ENCODE measurements at regions not wholly inside any gene's neighbourhood (a gene's known extent, or its start where the extent isn't known, plus 50 kb on each side); places are given as distances from the start of the nearest gene placed in this dataset.
A peak's percentile ranks its signal among the peaks of the same experiment; 100 is the strongest.

DNA sequence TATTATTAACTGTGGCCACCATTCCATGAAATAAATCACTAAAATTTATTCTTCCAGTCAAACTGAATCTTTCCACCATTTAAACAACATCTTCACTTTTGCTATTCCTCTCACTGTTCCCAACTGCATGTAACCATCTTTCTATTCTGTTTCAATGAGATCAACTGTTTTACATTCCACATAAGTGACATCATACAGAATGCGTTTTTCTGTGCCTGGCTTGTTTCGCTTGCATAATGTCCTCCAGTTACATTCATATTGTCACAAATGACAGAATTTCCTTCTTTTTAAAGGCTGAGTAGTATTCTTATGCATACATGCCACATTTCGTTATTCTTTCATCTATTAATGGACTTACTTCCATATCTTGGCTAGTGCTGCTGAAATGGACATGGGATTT, 738.2 kb downstream of the SEMA5A start:
- Histone ChIP-seq H3K36me3 (ENCODE audit: control insufficient read depth in 4 of 4, insufficient read depth in 4 of 4, low read length in 4 of 4) (no peaks in the 10 kb centered on the region), H3K9me3 (ENCODE audit: control insufficient read depth in 4 of 4, insufficient read depth in 3 of 4, low read length in 3 of 4) (peaks cover 0 to 5% (median 4%) of the 10 kb centered on the region in 4 donors), H3K4me1 (ENCODE audit: control insufficient read depth in 5 of 5, insufficient read depth in 5 of 5, low read length in 5 of 5) (no peaks in the 10 kb centered on the region), H3K27me3 (ENCODE audit: control insufficient read depth in 3 of 3, insufficient read depth in 3 of 3, low read length in 2 of 3) (no peaks in the 10 kb centered on the region), H3K9ac (ENCODE audit: insufficient read depth in 1 of 2, low read length in 2 of 2) (no peak overlapping the region), H3K27ac (ENCODE audit: low read depth in 1 of 2, low read length in 1 of 2) (no peak overlapping the region), H3K4me3 (no peak overlapping the region)
- DNase-seq (no peak), ATAC-seq (ENCODE audit: insufficient read depth, low FRiP score) (no peak)
- TF ChIP-seq, protein P1, sequence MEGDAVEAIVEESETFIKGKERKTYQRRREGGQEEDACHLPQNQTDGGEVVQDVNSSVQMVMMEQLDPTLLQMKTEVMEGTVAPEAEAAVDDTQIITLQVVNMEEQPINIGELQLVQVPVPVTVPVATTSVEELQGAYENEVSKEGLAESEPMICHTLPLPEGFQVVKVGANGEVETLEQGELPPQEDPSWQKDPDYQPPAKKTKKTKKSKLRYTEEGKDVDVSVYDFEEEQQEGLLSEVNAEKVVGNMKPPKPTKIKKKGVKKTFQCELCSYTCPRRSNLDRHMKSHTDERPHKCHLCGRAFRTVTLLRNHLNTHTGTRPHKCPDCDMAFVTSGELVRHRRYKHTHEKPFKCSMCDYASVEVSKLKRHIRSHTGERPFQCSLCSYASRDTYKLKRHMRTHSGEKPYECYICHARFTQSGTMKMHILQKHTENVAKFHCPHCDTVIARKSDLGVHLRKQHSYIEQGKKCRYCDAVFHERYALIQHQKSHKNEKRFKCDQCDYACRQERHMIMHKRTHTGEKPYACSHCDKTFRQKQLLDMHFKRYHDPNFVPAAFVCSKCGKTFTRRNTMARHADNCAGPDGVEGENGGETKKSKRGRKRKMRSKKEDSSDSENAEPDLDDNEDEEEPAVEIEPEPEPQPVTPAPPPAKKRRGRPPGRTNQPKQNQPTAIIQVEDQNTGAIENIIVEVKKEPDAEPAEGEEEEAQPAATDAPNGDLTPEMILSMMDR (IDR thresholded peaks at IDR 0.05; ENCODE audit: control extremely low read depth, extremely low read depth) = no peak
- 41 to 55% methylated on average over 3 of the region's 3 CpGs for WGBS, 2 donors

DNA sequence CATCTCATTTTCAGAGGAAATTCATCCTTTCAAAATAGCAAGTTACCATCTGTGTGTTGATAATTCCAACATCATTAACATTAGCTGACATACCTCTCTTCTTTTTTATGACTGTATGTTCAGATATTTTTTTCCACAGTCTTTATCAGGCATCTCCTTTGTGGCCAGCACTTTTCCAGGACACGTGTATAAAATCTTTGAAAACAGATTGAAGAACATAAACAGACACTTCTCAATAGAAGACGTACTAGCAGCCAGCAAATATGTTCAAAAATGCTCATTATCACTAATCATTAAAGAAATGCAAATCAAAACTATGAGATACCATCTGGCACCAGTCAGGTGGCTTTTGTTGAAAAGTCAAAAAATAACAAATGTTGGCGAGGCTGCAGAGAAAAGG, 734.3 kb downstream of the SEMA5A start:
- ATAC-seq (ENCODE audit: insufficient read depth, low FRiP score) = no peak
- Histone ChIP-seq H3K27ac (ENCODE audit: low read depth in 1 of 2, low read length in 1 of 2) (no peak overlapping the region), H3K9ac (ENCODE audit: insufficient read depth in 1 of 2, low read length in 2 of 2) (no peak overlapping the region), H3K36me3 (ENCODE audit: control insufficient read depth in 4 of 4, insufficient read depth in 4 of 4, low read length in 4 of 4) (no peaks in the 10 kb centered on the region), H3K9me3 (ENCODE audit: control insufficient read depth in 4 of 4, insufficient read depth in 3 of 4, low read length in 3 of 4) (peaks cover 0 to 7% (median 0%) of the 10 kb centered on the region in 4 donors), H3K4me3 (no peak overlapping the region), H3K27me3 (ENCODE audit: control insufficient read depth in 3 of 3, insufficient read depth in 3 of 3, low read length in 2 of 3) (no peaks in the 10 kb centered on the region), H3K4me1 (ENCODE audit: control insufficient read depth in 5 of 5, insufficient read depth in 5 of 5, low read length in 5 of 5) (no peaks in the 10 kb centered on the region)
- WGBS, 2 donors = 62 to 75% methylated on average over 3 of the region's 3 CpGs
- DNase-seq = no peak
- TF ChIP-seq, protein P1 (IDR thresholded peaks at IDR 0.05; ENCODE audit: control extremely low read depth, extremely low read depth) = no peak

DNA sequence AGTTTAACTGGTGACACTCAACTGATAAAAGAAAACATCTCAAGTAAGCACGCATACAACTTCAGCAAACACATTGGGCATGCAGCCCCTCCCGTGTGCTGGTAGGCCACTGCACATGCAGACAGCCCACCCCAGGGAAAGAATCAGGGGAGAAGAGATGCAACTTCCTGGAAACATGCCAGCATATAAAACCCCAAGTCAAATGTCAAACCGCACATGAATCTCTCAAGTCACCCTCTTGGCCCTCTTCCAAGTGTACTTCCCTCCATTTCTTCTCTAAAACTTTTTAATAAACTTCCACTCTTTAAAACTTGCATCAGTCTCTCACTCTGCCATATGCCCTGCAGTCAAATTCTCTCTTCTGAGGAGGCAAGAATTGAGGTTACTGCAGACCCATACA, 732.7 kb downstream of the SEMA5A start:
- TF ChIP-seq, protein P1 (IDR thresholded peaks at IDR 0.05; ENCODE audit: control extremely low read depth, extremely low read depth) = no peak
- no peaks in the 10 kb centered on the region for H3K27me3 ChIP-seq (ENCODE audit: control insufficient read depth in 3 of 3, insufficient read depth in 3 of 3, low read length in 2 of 3)
- H3K9me3 ChIP-seq (ENCODE audit: control insufficient read depth in 4 of 4, insufficient read depth in 3 of 4, low read length in 3 of 4) = peaks cover 0 to 7% (median 0%) of the 10 kb centered on the region in 4 donors
- H3K36me3 ChIP-seq (ENCODE audit: control insufficient read depth in 4 of 4, insufficient read depth in 4 of 4, low read length in 4 of 4) = no peaks in the 10 kb centered on the region
- ATAC-seq (ENCODE audit: insufficient read depth, low FRiP score) (no peak), DNase-seq (peak in 1 of 3 donors; percentile 4)
- H3K4me3 ChIP-seq = no peak overlapping the region
- no peaks in the 10 kb centered on the region for H3K4me1 ChIP-seq (ENCODE audit: control insufficient read depth in 5 of 5, insufficient read depth in 5 of 5, low read length in 5 of 5)
- H3K9ac ChIP-seq (ENCODE audit: insufficient read depth in 1 of 2, low read length in 2 of 2) = no peak overlapping the region
- no peak overlapping the region for H3K27ac ChIP-seq (ENCODE audit: low read depth in 1 of 2, low read length in 1 of 2)
- WGBS, 2 donors = 65 to 73% methylated on average over 3 of the region's 3 CpGs

DNA sequence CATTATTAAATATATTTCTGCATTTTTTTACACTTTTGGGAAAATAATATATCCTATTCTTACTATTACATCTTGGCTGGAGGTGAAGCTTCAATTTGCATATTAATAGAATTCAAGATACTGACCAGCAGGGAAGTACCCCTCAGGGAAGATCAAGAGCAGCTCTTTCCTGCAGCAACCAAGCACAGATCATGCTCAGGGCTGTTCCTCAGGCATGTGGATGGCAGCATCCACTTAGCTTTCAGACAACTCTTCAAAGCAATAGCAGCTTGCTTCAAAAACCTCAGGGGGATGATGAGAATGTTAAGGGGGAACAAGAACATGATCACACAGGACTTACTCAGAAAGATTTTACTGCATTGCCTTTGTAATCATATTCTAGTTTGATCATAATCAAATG, 731.8 kb downstream of the SEMA5A start:
- peaks cover 0 to 7% (median 0%) of the 10 kb centered on the region in 4 donors for H3K9me3 ChIP-seq (ENCODE audit: control insufficient read depth in 4 of 4, insufficient read depth in 3 of 4, low read length in 3 of 4)
- TF ChIP-seq, protein P1 (IDR thresholded peaks at IDR 0.05; ENCODE audit: control extremely low read depth, extremely low read depth) = no peak
- no peak overlapping the region for H3K9ac ChIP-seq (ENCODE audit: insufficient read depth in 1 of 2, low read length in 2 of 2)
- DNase-seq = no peak
- no peak for ATAC-seq (ENCODE audit: insufficient read depth, low FRiP score)
- no peak overlapping the region for H3K4me3 ChIP-seq
- H3K4me1 ChIP-seq (ENCODE audit: control insufficient read depth in 5 of 5, insufficient read depth in 5 of 5, low read length in 5 of 5) = no peaks in the 10 kb centered on the region
- no peak overlapping the region for H3K27ac ChIP-seq (ENCODE audit: low read depth in 1 of 2, low read length in 1 of 2)
- no peaks in the 10 kb centered on the region for H3K27me3 ChIP-seq (ENCODE audit: control insufficient read depth in 3 of 3, insufficient read depth in 3 of 3, low read length in 2 of 3)
- no peaks in the 10 kb centered on the region for H3K36me3 ChIP-seq (ENCODE audit: control insufficient read depth in 4 of 4, insufficient read depth in 4 of 4, low read length in 4 of 4)

All from lung (tissue), 11 donors.